ENCODE measurements at regions not wholly inside any gene's neighbourhood (a gene's known extent, or its start where the extent isn't known, plus 50 kb on each side); places are given as distances from the start of the nearest gene placed in this dataset.
"Not testable (repeated sequence)": the region's sequence is repeated elsewhere in the genome, so short reads cannot be mapped to it uniquely, and the experiment has no call there.

GRCh38 chr20:22529150-22530019 lies 55.0 kb downstream of the FOXA2 start:
- DNase-seq, result no peak

- no peak for DNase-seq
Measured at GRCh38 chr20:22526512-22527012, 57.8 kb downstream of the FOXA2 start.

- no peak for DNase-seq
Measured at GRCh38 chr20:22525821-22526220, 58.6 kb downstream of the FOXA2 start.

GRCh38 chr20:22525069-22525820 lies 59.1 kb downstream of the FOXA2 start:
- no peak for DNase-seq

- DNase-seq, result no peak
Measured at GRCh38 chr20:22524393-22525015, 59.9 kb downstream of the FOXA2 start.

- DNase-seq, result no peak
Measured at GRCh38 chr20:22523499-22524392, 60.6 kb downstream of the FOXA2 start.

- DNase-seq, result no peak
Measured at GRCh38 chr20:22523128-22523498, 61.3 kb downstream of the FOXA2 start.

GRCh38 chr20:22522701-22523100 lies 61.7 kb downstream of the FOXA2 start:
- DNase-seq, result no peak

- not testable (repeated sequence) for DNase-seq
Measured at GRCh38 chr20:22521940-22522339, 62.4 kb downstream of the FOXA2 start.

- DNase-seq, result no peak
Measured at GRCh38 chr20:22520381-22520780, 64.0 kb downstream of the FOXA2 start.

GRCh38 chr20:22515264-22515663 lies 69.1 kb downstream of the FOXA2 start:
- no peak for DNase-seq

GRCh38 chr20:22513574-22513973 lies 70.8 kb downstream of the FOXA2 start:
- DNase-seq, result no peak

GRCh38 chr20:22512911-22513489 lies 71.4 kb downstream of the FOXA2 start:
- no peak for DNase-seq

- DNase-seq, result no peak
Measured at GRCh38 chr20:22511943-22512910, 72.1 kb downstream of the FOXA2 start.

- DNase-seq, result no peak
Measured at GRCh38 chr20:22509843-22510147, 74.6 kb downstream of the FOXA2 start.

GRCh38 chr20:22509090-22509842 lies 75.1 kb downstream of the FOXA2 start:
- DNase-seq, result no peak

GRCh38 chr20:22508426-22508825 lies 75.9 kb downstream of the FOXA2 start:
- DNase-seq, result no peak

GRCh38 chr20:22507240-22507961 lies 77.0 kb downstream of the FOXA2 start:
- no peak for DNase-seq

- DNase-seq, result no peak
Measured at GRCh38 chr20:22506827-22507226, 77.5 kb downstream of the FOXA2 start.
